Endothelial cell of umbilical vein (primary cell): ENCODE measurements at regions not wholly inside any gene's neighbourhood (a gene's known extent, or its start where the extent isn't known, plus 50 kb on each side); places are given as distances from the start of the nearest gene placed in this dataset.

Experiments used
- BruUV-seq: library from RNA; stranded (reverse); fragments of 400-500 nt; replicated peaks from 2 replicates; lab custom pipeline; 2021; lab: Mats Ljungman, UMichigan
- CTCF ChIA-PET: fragments of 300-600, 350-600 bp; sonication (Branson Sonifier 250); formaldehyde crosslinking; loops from one replicate; lab custom pipeline; 2021; ENCODE audit warnings: antibody characterized with exemption, inconsistent platforms; lab: Charles Lee
- POLR2A ChIA-PET: fragments of 300-600, 350-600 bp; sonication (Branson Sonifier 250); formaldehyde crosslinking; loops from one replicate; lab custom pipeline; 2021; ENCODE audit warnings: antibody characterized with exemption, inconsistent platforms; lab: Charles Lee
- DNase-seq: peaks from one replicate; pipeline ENCODE4 v3.0.0-alpha.2; 2011; ENCODE audit warnings: low read depth, low spot score
- FAIRE-seq: peaks from 2 replicates; lab custom pipeline; 2011; peaks lifted over from hg19 to GRCh38; lab: Jason Lieb, UNC
- H2AFZ ChIP-seq: 2 replicates; pipeline ENCODE4 v1.6.0; 2012; ENCODE audit warnings: low read depth, low read length, control low read depth, inconsistent platforms
- H3K27ac ChIP-seq: 2 replicates; pipeline ENCODE4 v1.5.1; 2011; ENCODE audit warnings: low read depth, mild to moderate bottlenecking, control low read depth, low read length, moderate library complexity; ENCODE audit not compliant: insufficient read depth
- H3K27me3 ChIP-seq, 2 experiments: 2 replicates each; pipeline versions ENCODE4 v1.6.0 to v1.6.1; 2011; ENCODE audit warnings: low read length in 2 of 2, mixed read lengths in 1 of 2; ENCODE audit not compliant: control insufficient read depth in 2 of 2, insufficient read depth in 2 of 2
- H3K36me3 ChIP-seq, 2 experiments: 2 replicates in 1 of 2; 3 replicates in 1 of 2; pipeline ENCODE4 v1.5.1; 2011; ENCODE audit warnings: low read length in 2 of 2, mild to moderate bottlenecking in 1 of 2, moderate library complexity in 1 of 2; ENCODE audit not compliant: control insufficient read depth in 2 of 2, insufficient read depth in 2 of 2; ENCODE audit errors: extremely low read depth in 1 of 2
- H3K4me1 ChIP-seq: 3 replicates; pipeline ENCODE4 v1.5.1; 2011; ENCODE audit warnings: mild to moderate bottlenecking, low read length; ENCODE audit not compliant: control insufficient read depth, insufficient read depth; ENCODE audit errors: extremely low read depth
- H3K4me2 ChIP-seq: 2 replicates; pipeline ENCODE4 v1.6.1; 2011; ENCODE audit warnings: low read length, control low read depth, mixed read lengths; ENCODE audit not compliant: insufficient read depth
- H3K4me3 ChIP-seq, 3 experiments: fragments of 200-600 bp in 1 of 3; sonication (generic), shearing (Covaris generic) in 1 of 3; replicated peaks in 1 of 3; 2 replicates each; pipeline ENCODE4 v1.5.1; 2011 to 2016; ENCODE audit warnings: control low read depth in 3 of 3, low read length in 3 of 3, mild to moderate bottlenecking in 2 of 3, inconsistent platforms in 1 of 3, low read depth in 1 of 3, moderate library complexity in 1 of 3; ENCODE audit not compliant: insufficient read depth in 1 of 3
- H3K79me2 ChIP-seq: 2 replicates; pipeline ENCODE4 v1.6.0; 2012; ENCODE audit warnings: low read length, inconsistent platforms; ENCODE audit not compliant: control insufficient read depth, insufficient read depth
- H3K9ac ChIP-seq: replicated peaks from 2 replicates; pipeline ENCODE3; 2011; ENCODE audit warnings: low read length, control low read depth; ENCODE audit not compliant: insufficient read depth; ENCODE audit errors: extremely low read depth
- H3K9me1 ChIP-seq: replicated peaks from 3 replicates; pipeline ENCODE4 v1.6.0; 2011; ENCODE audit warnings: mild to moderate bottlenecking, low read length; ENCODE audit not compliant: control insufficient read depth, insufficient read depth; ENCODE audit errors: extremely low read depth
- H3K9me3 ChIP-seq: replicated peaks from 2 replicates; pipeline ENCODE4 v1.5.1; 2012; ENCODE audit warnings: low read length, inconsistent platforms; ENCODE audit not compliant: control insufficient read depth, insufficient read depth
- H4K20me1 ChIP-seq: replicated peaks from 2 replicates; pipeline ENCODE3; 2011; ENCODE audit warnings: mild to moderate bottlenecking, low read length; ENCODE audit not compliant: control insufficient read depth, insufficient read depth; ENCODE audit errors: extremely low read depth
- CTCF ChIP-seq, 2 donors: IDR thresholded peaks; 1 replicate in 1 of 2; 2 replicates in 1 of 2; pipeline ENCODE4 v1.5.1; 2011; ENCODE audit warnings: low read length in 2 of 2, mild to moderate bottlenecking in 2 of 2, moderate library complexity in 2 of 2, control low read depth in 1 of 2, inconsistent platforms in 1 of 2, low read depth in 1 of 2; ENCODE audit not compliant: insufficient read depth in 1 of 2; ENCODE audit errors: extremely low read depth in 1 of 2
- EZH2 ChIP-seq: IDR thresholded peaks from 2 replicates; pipeline ENCODE4 v1.6.1; 2012; ENCODE audit warnings: borderline replicate concordance, low read depth, mild to moderate bottlenecking, moderate library complexity, low read length, inconsistent platforms; ENCODE audit not compliant: severe bottlenecking
- FOS ChIP-seq: IDR thresholded peaks from 2 replicates; pipeline ENCODE4 v1.6.1; 2011; ENCODE audit warnings: mild to moderate bottlenecking, low read length, moderate library complexity, borderline replicate concordance; ENCODE audit not compliant: insufficient read depth
- GATA2 ChIP-seq: IDR thresholded peaks from 2 replicates; pipeline ENCODE4 v1.7.0; 2011; ENCODE audit warnings: low read depth, mild to moderate bottlenecking, moderate library complexity, mixed read lengths, low read length; ENCODE audit not compliant: insufficient read length, insufficient read depth
- JUN ChIP-seq: IDR thresholded peaks from 2 replicates; pipeline ENCODE4 v1.6.1; 2011; ENCODE audit warnings: borderline replicate concordance, low read depth; ENCODE audit not compliant: insufficient read length, insufficient read depth
- MAX ChIP-seq: IDR thresholded peaks from 2 replicates; pipeline ENCODE4 v1.6.1; 2011; ENCODE audit not compliant: insufficient read depth, insufficient read length
- MYC ChIP-seq: IDR thresholded peaks from one replicate; pipeline ENCODE4 v1.6.1; 2011; ENCODE audit warnings: mild to moderate bottlenecking, low read depth, low read length
- POLR2A ChIP-seq: IDR thresholded peaks from 2 replicates; pipeline ENCODE4 v1.6.1; 2012; ENCODE audit warnings: low read depth, mild to moderate bottlenecking, control low read depth, low read length
- POLR2AphosphoS5 ChIP-seq: IDR thresholded peaks from 2 replicates; pipeline ENCODE4 v1.6.1; 2012; ENCODE audit warnings: low read depth, mild to moderate bottlenecking, control low read depth, low read length, moderate library complexity; ENCODE audit not compliant: insufficient read depth
- dilution Hi-C: fragments of 300-500 bp; cut with MboI; formaldehyde crosslinking; loops from one replicate; pipeline ENCODE4 v1.15.0; 2019; ENCODE audit warnings: low sequenced_read_pairs; ENCODE audit not compliant: extremely low pct_ligation_motif_present
- intact Hi-C: fragments of 100-400 bp; cut with micrococcal nuclease; formaldehyde crosslinking; loops from one replicate; pipeline ENCODE4 v1.10.0; 2022

DNA sequence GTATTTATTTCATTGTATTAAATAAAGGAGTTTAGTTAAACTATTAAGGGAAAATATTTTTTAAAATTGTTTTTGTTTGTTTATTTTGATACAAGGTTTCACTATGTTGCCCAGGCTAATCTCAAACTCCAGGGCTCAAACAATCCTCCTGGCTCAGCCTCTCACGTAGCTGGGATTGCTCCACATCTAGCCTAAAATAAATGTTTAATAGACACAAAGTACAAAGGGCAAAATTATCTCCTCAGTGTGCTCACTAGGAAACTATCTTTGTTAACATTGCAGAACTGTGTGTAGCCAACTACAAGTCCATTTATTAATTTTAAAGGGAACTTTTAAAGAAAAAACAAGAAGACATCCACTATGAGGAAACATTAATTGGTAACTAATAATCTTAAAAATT, 207.2 kb upstream of the PCDH17 start:
- Histone ChIP-seq H3K9ac (no peak overlapping the region), H2AFZ (no peak overlapping the region), H3K4me2 (no peak overlapping the region), H3K4me3 (no peak overlapping the region), H3K27me3 (no peaks in the 10 kb centered on the region), H3K9me3 (no peaks in the 10 kb centered on the region), H3K4me1 (no peaks in the 10 kb centered on the region), H3K27ac (no peak overlapping the region), H3K79me2 (no peaks in the 10 kb centered on the region), H3K36me3 (no peaks in the 10 kb centered on the region), H4K20me1 (no peaks in the 10 kb centered on the region), H3K9me1 (no peaks in the 10 kb centered on the region)
- intact Hi-C loops, result no loop called here
- no TSS peak for BruUV-seq
- dilution Hi-C loops, result no loop called here
- DNase-seq (no peak), FAIRE-seq (no peak)
- ChIA-PET CTCF (no interaction called here), POLR2A (no interaction called here)
- TF ChIP-seq EZH2 (no peak), CTCF (IDR thresholded peaks at IDR 0.05; ENCODE audit: extremely low read depth in 1 of 2, insufficient read depth in 1 of 2, low read depth in 1 of 2, low read length in 2 of 2) (no peak), POLR2A (no peak), FOS (no peak), MYC (no peak), JUN (no peak), POLR2AphosphoS5 (no peak), MAX (no peak), GATA2 (no peak)
